ENCODE measurements at regions not wholly inside any gene's neighbourhood (a gene's known extent, or its start where the extent isn't known, plus 50 kb on each side); places are given as distances from the start of the nearest gene placed in this dataset.

DNA sequence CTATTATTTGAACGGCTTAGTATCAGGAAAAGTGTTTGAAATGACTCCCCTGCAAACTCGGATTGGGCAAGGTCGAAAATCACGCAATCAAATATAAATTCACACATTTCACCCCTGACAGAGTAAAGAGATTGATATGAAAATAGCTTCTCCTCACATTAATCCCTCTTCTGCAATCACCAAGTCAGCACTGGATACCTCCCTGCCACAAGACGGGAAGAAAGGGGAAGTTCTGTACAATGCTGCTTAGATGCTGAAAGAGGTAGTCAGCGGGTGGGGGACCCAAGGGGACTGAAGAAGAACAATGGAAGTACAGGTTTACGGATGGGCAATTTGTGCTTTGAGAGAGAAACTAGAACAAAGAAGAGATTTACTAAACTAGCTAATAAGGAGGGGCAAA, 72.0 kb upstream of the ANK3 start:
- DNase-seq, result no peak

DNA sequence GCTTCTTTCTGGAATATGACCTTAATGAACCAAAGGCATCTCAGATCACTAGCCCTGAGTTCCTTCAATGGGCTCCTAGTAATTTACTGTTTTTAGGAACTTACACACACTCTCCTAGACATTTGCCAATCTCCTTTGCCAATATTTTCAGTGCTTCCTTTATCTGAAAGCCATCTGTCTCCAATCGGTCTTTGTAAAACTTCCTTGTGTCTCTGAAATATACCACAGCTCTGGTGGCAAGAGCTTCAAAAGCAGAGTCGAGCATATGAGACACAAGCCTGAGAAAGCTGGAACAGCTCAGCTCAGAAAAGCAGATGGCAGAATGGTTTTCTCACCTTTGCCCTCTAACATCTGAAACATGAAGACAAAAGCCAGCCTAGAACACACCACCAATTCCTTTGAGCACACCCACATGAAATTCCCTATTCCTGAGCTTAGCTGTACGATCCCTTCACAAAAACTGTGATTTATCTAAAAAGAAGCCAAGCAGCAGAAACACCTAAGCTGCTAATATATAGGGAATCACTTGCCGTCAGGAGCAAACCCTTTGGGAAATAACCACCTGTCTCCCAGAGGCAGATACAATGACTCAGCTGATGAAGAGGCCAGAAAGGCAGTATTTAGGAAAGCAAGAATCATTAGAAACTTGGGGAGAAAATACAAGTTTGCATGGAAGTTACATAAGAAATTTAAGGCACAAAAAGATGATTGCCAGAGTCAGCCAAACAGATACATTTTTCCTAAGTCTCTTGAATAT, 70.2 kb upstream of the ANK3 start:
- no peak for DNase-seq

DNA sequence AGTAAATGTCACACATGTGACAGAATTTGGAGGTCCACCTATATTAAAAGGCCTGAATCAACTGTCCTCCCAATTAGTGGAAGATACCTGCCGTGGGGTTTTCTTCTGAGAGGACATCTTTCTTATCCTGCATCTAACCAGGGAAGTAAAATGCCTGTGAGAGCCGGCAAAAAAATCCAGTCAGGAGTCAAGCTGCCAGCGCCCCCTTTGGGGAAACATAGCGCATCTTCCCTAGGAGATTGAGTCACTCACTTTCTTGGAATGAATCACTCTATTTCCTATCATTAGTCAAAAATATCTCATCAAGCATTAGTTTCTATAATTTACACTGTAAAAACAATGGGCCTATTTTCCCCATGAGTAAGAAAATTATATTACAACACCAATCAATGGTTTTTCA, 66.4 kb upstream of the ANK3 start:
- no peak for DNase-seq

DNA sequence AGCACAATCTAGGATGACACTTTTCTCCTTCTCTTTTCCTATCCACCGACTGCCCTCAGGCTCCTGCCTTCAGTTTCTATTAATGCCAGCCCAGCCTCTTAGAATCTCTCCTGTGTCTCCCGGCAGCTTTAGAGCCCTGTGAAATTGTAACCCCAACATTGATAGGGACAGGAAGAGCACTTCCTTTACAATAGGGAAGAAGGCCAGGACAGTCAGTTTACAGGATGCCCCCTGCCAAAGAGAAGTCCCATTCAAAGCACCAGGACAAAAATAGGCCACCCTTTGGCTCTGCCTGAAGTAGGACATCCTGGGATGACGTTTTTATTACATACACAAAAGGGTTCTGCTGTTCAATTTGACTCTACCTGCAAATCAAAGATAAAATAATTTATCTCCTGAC, 64.7 kb upstream of the ANK3 start:
- no peak for DNase-seq

DNA sequence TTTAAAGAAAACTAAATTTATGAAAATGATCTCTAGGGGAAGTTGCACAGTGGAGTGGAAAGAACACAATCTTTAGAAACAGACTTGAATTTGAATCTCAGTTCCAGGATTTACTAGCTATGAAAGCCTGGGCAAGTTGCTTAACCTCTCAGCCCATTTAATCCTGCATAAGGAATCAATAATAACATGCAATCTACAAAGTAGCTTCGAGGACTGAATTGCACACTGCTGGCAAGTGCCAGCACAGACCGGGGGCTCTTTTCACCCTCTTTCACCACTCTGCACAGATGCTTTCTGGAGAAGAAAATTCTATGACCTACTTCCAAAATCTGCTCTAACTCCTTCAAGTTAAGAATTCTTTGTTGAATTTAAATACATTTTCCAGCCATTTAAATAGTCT, 63.4 kb upstream of the ANK3 start:
- no peak for DNase-seq

DNA sequence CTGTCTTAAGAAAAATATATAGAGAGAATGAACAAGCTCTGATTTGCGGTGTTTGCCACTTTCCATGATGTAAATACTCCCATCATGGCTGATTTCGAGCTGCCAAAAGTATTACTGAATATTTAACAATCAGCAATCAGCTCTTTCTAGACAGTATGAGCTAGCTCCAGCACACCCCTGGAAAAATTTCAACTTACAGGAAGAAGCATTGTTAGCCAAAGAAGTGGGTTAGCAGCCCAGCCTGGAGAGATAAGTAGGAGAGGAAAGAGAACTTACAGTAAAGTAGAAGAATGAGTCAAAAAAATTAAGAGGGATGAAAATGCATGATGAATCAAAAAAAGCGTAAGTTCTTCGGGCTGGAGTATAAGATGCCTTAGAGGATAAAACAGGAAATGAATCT, 60.6 kb upstream of the ANK3 start:
- DNase-seq, result no peak

DNA sequence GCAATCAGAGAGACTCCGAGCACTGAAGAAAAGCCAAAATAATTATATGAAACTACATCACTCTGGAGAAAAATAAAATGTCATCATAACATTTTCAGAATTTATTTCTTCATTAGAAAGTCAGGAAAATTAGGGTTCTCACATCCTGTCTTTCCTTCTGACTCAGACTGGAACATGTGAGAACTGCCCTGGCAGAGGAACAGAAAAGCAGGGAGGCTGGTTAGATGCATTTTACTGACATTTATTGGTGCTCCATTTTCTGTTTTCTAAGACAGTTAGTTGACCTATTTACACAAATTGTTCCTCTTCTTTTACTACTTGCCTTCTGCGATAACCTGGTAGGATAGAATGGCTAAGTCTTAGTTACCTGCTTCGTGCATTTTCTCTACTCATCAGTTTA, 58.6 kb upstream of the ANK3 start:
- DNase-seq, result no peak

DNA sequence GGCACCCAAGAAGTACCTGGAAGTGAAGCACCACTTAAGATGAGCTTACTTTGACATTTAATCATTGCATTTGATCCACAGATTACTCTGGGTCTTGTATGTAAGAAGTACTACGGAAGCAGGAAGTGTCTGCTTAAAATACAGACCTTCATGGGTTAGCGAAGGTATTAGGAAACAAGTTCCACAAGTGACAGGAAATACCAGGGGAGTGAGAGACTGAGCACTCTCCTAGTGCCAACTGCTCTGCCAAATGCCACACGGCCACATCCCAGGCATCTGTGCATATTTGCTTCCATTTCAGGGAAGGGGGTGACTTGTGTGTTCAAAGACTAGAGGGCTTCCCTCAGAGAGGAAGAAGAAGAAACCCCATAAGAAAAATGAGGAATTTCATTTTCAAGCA, 57.2 kb upstream of the ANK3 start:
- DNase-seq, result no peak

DNA sequence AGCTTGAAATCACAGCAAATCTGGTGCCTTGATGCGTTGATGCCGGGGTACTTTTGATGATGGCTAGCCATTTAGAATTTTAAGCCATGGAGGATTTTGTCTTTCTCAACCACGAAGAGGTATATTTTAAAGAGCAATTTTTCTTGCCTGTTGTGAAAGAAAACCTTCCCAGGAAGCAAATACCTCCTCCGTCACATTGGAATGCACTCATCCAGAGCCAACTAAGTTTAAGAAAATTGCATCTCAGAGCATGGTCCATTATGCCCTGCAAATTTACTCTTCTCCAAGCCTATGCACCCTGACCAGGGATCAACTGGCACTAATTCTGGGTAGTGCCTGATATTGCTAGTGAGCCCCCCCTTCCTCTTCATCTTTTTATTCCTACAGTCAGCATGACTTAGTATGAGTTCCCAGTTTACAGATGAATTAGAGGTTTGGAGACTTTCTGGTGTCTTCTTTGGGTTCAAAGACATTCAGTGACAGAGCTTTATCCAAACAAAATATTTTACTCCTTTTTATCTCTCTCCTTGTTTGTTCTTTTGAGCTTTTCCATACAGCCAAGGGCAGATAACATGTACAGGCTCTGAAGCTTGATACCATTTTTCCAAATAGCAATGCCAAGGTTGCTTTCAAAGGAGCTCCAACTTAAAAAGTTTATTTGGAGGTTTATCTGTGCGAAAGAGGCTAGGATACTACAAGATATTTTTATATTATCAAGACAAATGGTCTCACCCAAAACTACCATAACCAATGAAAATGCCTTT, 56.6 kb upstream of the ANK3 start:
- DNase-seq, result no peak

DNA sequence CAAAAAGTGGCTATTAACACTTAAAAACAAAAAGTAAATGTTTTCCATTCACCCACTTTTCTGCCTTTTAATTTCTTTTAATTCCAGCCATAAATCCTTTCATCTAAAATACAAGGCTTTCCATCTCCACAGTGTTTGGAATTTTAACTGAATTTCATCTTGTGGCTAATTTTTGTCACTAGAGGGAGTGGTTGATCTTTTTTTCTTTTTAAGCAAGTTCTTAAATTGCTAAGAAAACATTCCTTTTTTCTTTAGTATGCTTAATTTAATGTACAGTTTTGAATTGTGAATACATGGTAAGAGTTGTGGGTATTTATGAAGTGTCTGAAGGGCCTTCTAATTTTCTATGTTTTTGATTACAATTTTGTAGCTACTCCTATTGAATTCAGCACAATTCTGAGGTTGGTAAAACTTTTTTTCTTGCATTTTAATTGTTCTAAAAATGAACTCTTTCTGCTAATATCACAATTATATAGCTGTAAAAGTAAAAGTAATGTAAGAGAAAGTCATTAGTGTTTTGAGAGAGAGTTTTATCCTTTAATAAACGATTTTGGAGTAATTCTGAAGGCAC, 54.9 kb upstream of the ANK3 start:
- no peak for DNase-seq

DNA sequence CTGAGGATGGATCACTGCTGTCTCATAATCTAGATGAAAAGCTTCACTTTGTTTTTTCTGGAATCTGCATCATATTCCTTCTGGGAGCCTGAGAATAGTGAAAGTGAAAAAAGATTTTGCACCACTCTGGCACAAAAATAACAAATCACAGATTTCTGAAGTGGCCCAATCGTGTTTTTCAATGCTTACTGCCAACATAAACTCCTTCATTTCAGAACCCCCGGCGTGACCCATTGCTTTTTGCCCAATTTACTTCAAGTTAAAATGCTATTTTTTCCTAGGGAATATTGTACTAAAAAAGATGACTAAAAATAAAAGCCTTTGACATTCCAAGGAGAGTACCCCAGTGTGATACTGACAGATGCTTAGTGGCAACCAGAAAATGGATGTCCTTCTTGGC, 53.7 kb upstream of the ANK3 start:
- DNase-seq, result no peak

DNA sequence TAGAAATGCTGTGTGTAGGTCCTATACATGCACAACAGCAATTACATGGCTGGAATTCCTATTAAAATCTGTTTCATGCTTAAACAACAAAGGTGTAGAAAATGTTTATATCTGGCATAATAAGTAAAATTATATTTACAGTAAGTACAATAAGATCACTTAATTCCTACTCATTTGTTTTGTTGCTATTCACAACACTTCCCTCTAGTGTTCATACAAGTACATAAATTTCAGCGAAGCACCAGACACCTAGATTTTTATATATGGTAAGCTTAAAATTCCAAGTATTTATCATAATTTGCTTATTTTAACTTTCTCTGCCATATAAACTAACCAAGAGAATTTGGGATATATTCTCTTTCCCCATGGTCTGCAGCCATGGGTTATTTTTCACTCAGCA, 51.8 kb upstream of the ANK3 start:
- no peak for DNase-seq

DNA sequence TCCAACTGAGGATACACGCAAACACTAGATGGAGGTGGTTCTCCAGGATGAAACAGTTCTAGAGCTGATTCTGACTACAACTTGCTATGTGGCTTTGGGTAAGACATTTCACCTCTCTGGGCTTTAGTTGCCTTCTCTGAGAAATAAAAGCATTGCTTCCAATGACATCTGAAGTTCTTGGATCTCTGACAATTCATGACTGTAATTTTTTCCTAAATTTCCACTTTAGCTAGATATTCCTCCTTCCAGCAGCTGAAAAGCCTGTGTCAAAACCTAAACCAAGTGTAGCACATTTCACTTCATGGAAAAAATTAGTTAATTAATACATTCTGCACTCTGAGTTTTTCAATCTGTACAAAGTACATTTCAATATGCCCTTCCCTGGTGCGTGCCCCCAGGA, 50.0 kb upstream of the ANK3 start:
- DNase-seq, result no peak
